Hepatocyte (in vitro differentiated cells): ENCODE measurements at regions not wholly inside any gene's neighbourhood (a gene's known extent, or its start where the extent isn't known, plus 50 kb on each side); places are given as distances from the start of the nearest gene placed in this dataset.

ENCODE experiments used
- EZH2 ChIP-seq: fragments of 200-600 bp; sonication (generic); IDR thresholded peaks from 2 replicates; pipeline ENCODE4 v1.6.1; 2016; ENCODE audit warnings: antibody characterized with exemption, mild to moderate bottlenecking, borderline replicate concordance
- EZH2phosphoT487 ChIP-seq: fragments of 200-600 bp; sonication (generic); IDR thresholded peaks from one replicate; pipeline ENCODE4 v1.6.1; 2018; ENCODE audit warnings: antibody characterized with exemption, mild to moderate bottlenecking, low read depth, moderate library complexity; ENCODE audit not compliant: unreplicated experiment, severe bottlenecking
- TF ChIP-seq, protein P1 (sequence below): fragments of 200-600 bp; sonication (generic); IDR thresholded peaks from 2 replicates; pipeline ENCODE4 v1.5.1; 2016; ENCODE audit warnings: antibody characterized with exemption, mild to moderate bottlenecking; ENCODE audit not compliant: poor library complexity

DNA sequence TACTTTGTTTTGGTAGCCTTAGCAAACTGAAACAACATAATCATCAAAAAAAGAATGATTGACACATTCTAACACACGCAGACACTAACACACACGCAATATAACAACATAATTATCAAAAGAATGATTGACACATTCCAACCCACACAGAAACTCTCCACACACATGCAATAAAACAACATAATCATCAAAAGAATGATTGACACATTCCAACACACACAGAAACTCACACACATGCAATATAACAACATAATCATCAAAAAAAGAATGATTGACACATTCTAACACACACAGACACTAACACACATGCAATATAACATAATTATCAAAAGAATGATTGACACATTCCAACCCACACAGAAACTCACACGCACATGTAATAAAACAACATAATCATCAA is 172.4 kb downstream of the THBS2 start:
- TF ChIP-seq, protein P1, sequence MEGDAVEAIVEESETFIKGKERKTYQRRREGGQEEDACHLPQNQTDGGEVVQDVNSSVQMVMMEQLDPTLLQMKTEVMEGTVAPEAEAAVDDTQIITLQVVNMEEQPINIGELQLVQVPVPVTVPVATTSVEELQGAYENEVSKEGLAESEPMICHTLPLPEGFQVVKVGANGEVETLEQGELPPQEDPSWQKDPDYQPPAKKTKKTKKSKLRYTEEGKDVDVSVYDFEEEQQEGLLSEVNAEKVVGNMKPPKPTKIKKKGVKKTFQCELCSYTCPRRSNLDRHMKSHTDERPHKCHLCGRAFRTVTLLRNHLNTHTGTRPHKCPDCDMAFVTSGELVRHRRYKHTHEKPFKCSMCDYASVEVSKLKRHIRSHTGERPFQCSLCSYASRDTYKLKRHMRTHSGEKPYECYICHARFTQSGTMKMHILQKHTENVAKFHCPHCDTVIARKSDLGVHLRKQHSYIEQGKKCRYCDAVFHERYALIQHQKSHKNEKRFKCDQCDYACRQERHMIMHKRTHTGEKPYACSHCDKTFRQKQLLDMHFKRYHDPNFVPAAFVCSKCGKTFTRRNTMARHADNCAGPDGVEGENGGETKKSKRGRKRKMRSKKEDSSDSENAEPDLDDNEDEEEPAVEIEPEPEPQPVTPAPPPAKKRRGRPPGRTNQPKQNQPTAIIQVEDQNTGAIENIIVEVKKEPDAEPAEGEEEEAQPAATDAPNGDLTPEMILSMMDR = no peak
- TF ChIP-seq EZH2 (no peak), EZH2phosphoT487 (no peak)
